GM23338 (cell line): ENCODE measurements at regions not wholly inside any gene's neighbourhood (a gene's known extent, or its start where the extent isn't known, plus 50 kb on each side); places are given as distances from the start of the nearest gene placed in this dataset.

Experiments used
- ATAC-seq: fragments of 200-7000 bp; cut with Tn5 transposase; 3 replicates; pipeline ENCODE4 v1.9.1; 2020
- DNase-seq: peaks from one replicate; pipeline ENCODE4 v3.0.0-alpha.2; 2015; ENCODE audit warnings: low spot score
- H2AFZ ChIP-seq: fragments of 200-600 bp; sonication (generic); 2 replicates; pipeline ENCODE4 v1.8.0; 2016; ENCODE audit warnings: antibody characterized with exemption, mild to moderate bottlenecking, moderate library complexity
- H3F3A ChIP-seq: fragments of 200-600 bp; sonication (generic); replicated peaks from 2 replicates; pipeline ENCODE4 v1.8.0; 2017; ENCODE audit warnings: antibody characterized with exemption, mixed run types, low read depth
- H3K27ac ChIP-seq: fragments of 200-600 bp; sonication (generic); 2 replicates; pipeline ENCODE4 v1.6.1; 2016; ENCODE audit warnings: low read depth
- H3K27me3 ChIP-seq: fragments of 200-600 bp; sonication (generic); 2 replicates; pipeline ENCODE4 v1.8.0; 2016; ENCODE audit warnings: mild to moderate bottlenecking, mixed run types, moderate library complexity; ENCODE audit not compliant: insufficient read depth
- H3K36me3 ChIP-seq: fragments of 200-600 bp; sonication (generic); 2 replicates; pipeline ENCODE4 v1.8.0; 2016; ENCODE audit warnings: mild to moderate bottlenecking; ENCODE audit not compliant: insufficient read depth
- H3K4me1 ChIP-seq: fragments of 200-600 bp; sonication (generic); 2 replicates; pipeline ENCODE4 v1.8.0; 2016; ENCODE audit warnings: mild to moderate bottlenecking, moderate library complexity; ENCODE audit not compliant: insufficient read depth
- H3K4me2 ChIP-seq: fragments of 200-600 bp; sonication (generic); 2 replicates; pipeline ENCODE4 v1.7.1; 2017; ENCODE audit warnings: mixed run types
- H3K4me3 ChIP-seq: fragments of 200-600 bp; sonication (generic); 2 replicates; pipeline ENCODE4 v1.6.1; 2016; ENCODE audit warnings: mixed run types
- H3K79me2 ChIP-seq: fragments of 200-600 bp; sonication (generic); replicated peaks from 2 replicates; pipeline ENCODE4 v1.8.0; 2017; ENCODE audit warnings: mild to moderate bottlenecking; ENCODE audit not compliant: insufficient read depth
- H3K9me2 ChIP-seq: fragments of 200-600 bp; sonication (generic); 2 replicates; pipeline ENCODE4 v1.8.0; 2017; ENCODE audit not compliant: insufficient read depth
- H4K20me1 ChIP-seq: fragments of 200-600 bp; sonication (generic); replicated peaks from 2 replicates; pipeline ENCODE4 v1.8.0; 2017; ENCODE audit warnings: mild to moderate bottlenecking; ENCODE audit not compliant: insufficient read depth
- H3K27ac Mint-ChIP-seq: 2 replicates; pipeline ENCODE4 v1.8.0; 2020; ENCODE audit warnings: inconsistent platforms, mild to moderate bottlenecking, moderate library complexity, mixed read lengths
- H3K27me3 Mint-ChIP-seq: 3 replicates; pipeline ENCODE4 v1.8.0; 2022; ENCODE audit warnings: low read depth, mild to moderate bottlenecking, moderate library complexity, mixed read lengths, inconsistent platforms; ENCODE audit not compliant: insufficient read depth, poor library complexity
- H3K36me3 Mint-ChIP-seq: 3 replicates; pipeline ENCODE4 v1.8.0; 2021; ENCODE audit warnings: low read depth, mild to moderate bottlenecking, inconsistent platforms, moderate library complexity, mixed read lengths
- H3K4me1 Mint-ChIP-seq: 3 replicates; pipeline ENCODE4 v1.8.0; 2020; ENCODE audit warnings: mild to moderate bottlenecking, inconsistent platforms, mixed read lengths
- H3K4me3 Mint-ChIP-seq: 3 replicates; pipeline ENCODE4 v1.8.0; 2021; ENCODE audit warnings: moderate library complexity, mild to moderate bottlenecking, inconsistent platforms, mixed read lengths
- H3K9me3 Mint-ChIP-seq: 3 replicates; pipeline ENCODE4 v1.8.0; 2020; ENCODE audit warnings: moderate library complexity, mild to moderate bottlenecking, inconsistent platforms, mixed read lengths
- CREB1 ChIP-seq: fragments of 250-450 bp; sonication (Bioruptor Pico); IDR thresholded peaks from 2 replicates; pipeline ENCODE4 v1.5.0; 2020; ENCODE audit warnings: low read depth, mild to moderate bottlenecking, moderate library complexity
- CTCF ChIP-seq, 2 experiments: fragments of 200-600 bp in 1 of 2; sonication (generic) in 1 of 2; conservative IDR thresholded peaks; 2 replicates each; pipeline versions ENCODE4 v1.5.1 to v1.6.1; 2016 to 2017; ENCODE audit warnings: antibody characterized with exemption in 2 of 2, low read depth in 2 of 2, mild to moderate bottlenecking in 2 of 2, moderate library complexity in 1 of 2
- EZH2 ChIP-seq: fragments of 200-600 bp; sonication (generic); IDR thresholded peaks from one replicate; pipeline ENCODE4 v1.8.0; 2017; ENCODE audit warnings: antibody characterized with exemption, mild to moderate bottlenecking, low read depth; ENCODE audit not compliant: unreplicated experiment
- EZH2phosphoT487 ChIP-seq: fragments of 200-600 bp; sonication (generic); IDR thresholded peaks from one replicate; pipeline ENCODE4 v1.8.1; 2018; ENCODE audit warnings: antibody characterized with exemption; ENCODE audit not compliant: unreplicated experiment
- JUNB ChIP-seq: IDR thresholded peaks from one replicate; pipeline ENCODE4 v1.6.1; 2016; ENCODE audit warnings: antibody characterized with exemption; ENCODE audit not compliant: unreplicated experiment
- NANOG ChIP-seq: IDR thresholded peaks from 2 replicates; pipeline ENCODE4 v1.6.1; 2016; ENCODE audit warnings: antibody characterized with exemption, borderline replicate concordance
- POLR2AphosphoS5 ChIP-seq: IDR thresholded peaks from 2 replicates; pipeline ENCODE4 v1.6.1; 2016; ENCODE audit warnings: antibody characterized with exemption, low read depth
- REST ChIP-seq: IDR thresholded peaks from one replicate; pipeline ENCODE4 v1.6.1; 2018; ENCODE audit warnings: antibody characterized with exemption; ENCODE audit not compliant: unreplicated experiment
- STAT1 ChIP-seq: IDR thresholded peaks from one replicate; pipeline ENCODE4 v1.6.1; 2016; ENCODE audit warnings: antibody characterized with exemption; ENCODE audit not compliant: unreplicated experiment
- ZNF114 ChIP-seq: fragments of 250-450 bp; sonication (Bioruptor Pico); IDR thresholded peaks from 2 replicates; pipeline ENCODE4 v1.5.0; 2020; ENCODE audit warnings: mild to moderate bottlenecking, moderate library complexity
- ZNF331 ChIP-seq: fragments of 250-450 bp; sonication (Bioruptor Pico); IDR thresholded peaks from 2 replicates; pipeline ENCODE4 v1.5.0; 2020; ENCODE audit warnings: low read depth, mild to moderate bottlenecking, moderate library complexity
- ZNF462 ChIP-seq: fragments of 250-450 bp; sonication (Bioruptor Pico); IDR thresholded peaks from 2 replicates; pipeline ENCODE4 v1.5.0; 2020; ENCODE audit warnings: mild to moderate bottlenecking, moderate library complexity

GRCh38 chr10:129335942-129336341 lies 131.1 kb upstream of the MGMT start:
- Histone ChIP-seq H3K36me3 (no peaks in the 10 kb centered on the region), H3K4me2 (no peak overlapping the region), H3K79me2 (no peaks in the 10 kb centered on the region), H3K9me2 (no peaks in the 10 kb centered on the region), H2AFZ (no peak overlapping the region), H3F3A (no peaks in the 10 kb centered on the region), H4K20me1 (no peaks in the 10 kb centered on the region), H3K4me1 (no peaks in the 10 kb centered on the region), H3K27me3 (no peaks in the 10 kb centered on the region), H3K4me3 (no peak overlapping the region), H3K27ac (no peak overlapping the region)
- ATAC-seq (no peak), DNase-seq (no peak)
- Mint-ChIP-seq H3K4me1 (peaks cover 14% of the 10 kb centered on the region), H3K36me3 (no peaks in the 10 kb centered on the region), H3K27ac (no peak overlapping the region), H3K27me3 (no peaks in the 10 kb centered on the region), H3K4me3 (no peak overlapping the region), H3K9me3 (no peaks in the 10 kb centered on the region)
- TF ChIP-seq CTCF (conservative IDR thresholded peaks at IDR 0.05; ENCODE audit: low read depth in 2 of 2): no peak
- no peak for TF ChIP-seq EZH2
- TF ChIP-seq EZH2phosphoT487: no peak
- TF ChIP-seq REST: no peak
- TF ChIP-seq JUNB: no peak
- no peak for TF ChIP-seq CREB1
- no peak for TF ChIP-seq NANOG
- TF ChIP-seq ZNF331 (CRISPR knock-in tag): no peak
- no peak for TF ChIP-seq STAT1
- TF ChIP-seq ZNF114 (CRISPR knock-in tag): no peak
- TF ChIP-seq POLR2AphosphoS5: no peak

- no peak overlapping the region for H3K4me2 ChIP-seq
- H3K4me1 ChIP-seq: no peaks in the 10 kb centered on the region
- H4K20me1 ChIP-seq: no peaks in the 10 kb centered on the region
- no peaks in the 10 kb centered on the region for H3K27me3 Mint-ChIP-seq
- H3F3A ChIP-seq: no peaks in the 10 kb centered on the region
- no peak overlapping the region for H2AFZ ChIP-seq
- H3K9me2 ChIP-seq: no peaks in the 10 kb centered on the region
- DNase-seq: no peak
- H3K9me3 Mint-ChIP-seq: no peaks in the 10 kb centered on the region
- no peak overlapping the region for H3K4me3 Mint-ChIP-seq
- H3K27ac ChIP-seq: no peak overlapping the region
- no peak for ATAC-seq
- no peak overlapping the region for H3K27ac Mint-ChIP-seq
- H3K27me3 ChIP-seq: no peaks in the 10 kb centered on the region
- H3K4me3 ChIP-seq: no peak overlapping the region
- no peaks in the 10 kb centered on the region; the same call in 1 of the 3 replicates for H3K4me1 Mint-ChIP-seq
- no peaks in the 10 kb centered on the region for H3K79me2 ChIP-seq
- H3K36me3 ChIP-seq: no peaks in the 10 kb centered on the region
- no peaks in the 10 kb centered on the region for H3K36me3 Mint-ChIP-seq
- TF ChIP-seq CREB1: no peak
- TF ChIP-seq ZNF114 (CRISPR knock-in tag): no peak
- TF ChIP-seq ZNF462: no peak
- no peak for TF ChIP-seq ZNF331 (CRISPR knock-in tag)
Observed at GRCh38 chr10:129339191-129339590, 127.8 kb upstream of the MGMT start.
